Adipocyte (in vitro differentiated cells): ENCODE measurements at regions not wholly inside any gene's neighbourhood (a gene's known extent, or its start where the extent isn't known, plus 50 kb on each side); places are given as distances from the start of the nearest gene placed in this dataset.

Experiments
- DNase-seq: peaks from one replicate; pipeline ENCODE4 v3.0.0-alpha.2; 2015; ENCODE audit warnings: low read depth
- H3K27me3 ChIP-seq: replicated peaks from 2 replicates; pipeline ENCODE4 v1.7.0; 2013; ENCODE audit warnings: mild to moderate bottlenecking, low read length, moderate library complexity; ENCODE audit not compliant: control insufficient read depth, insufficient read depth
- H3K36me3 ChIP-seq: 2 replicates; pipeline ENCODE4 v1.7.0; 2013; ENCODE audit warnings: low read length, mild to moderate bottlenecking, moderate library complexity; ENCODE audit not compliant: control insufficient read depth, insufficient read depth, severe bottlenecking
- H3K4me1 ChIP-seq: 2 replicates; pipeline ENCODE4 v1.7.0; 2013; ENCODE audit warnings: mild to moderate bottlenecking, low read length, moderate library complexity; ENCODE audit not compliant: control insufficient read depth, insufficient read depth
- H3K4me3 ChIP-seq: 2 replicates; pipeline ENCODE4 v1.7.0; 2013; ENCODE audit warnings: mild to moderate bottlenecking, low read length, moderate library complexity
- H3K9ac ChIP-seq: 2 replicates; pipeline ENCODE4 v1.7.0; 2013; ENCODE audit warnings: mild to moderate bottlenecking, low read length, moderate library complexity
- H3K9me3 ChIP-seq: 2 replicates; pipeline ENCODE4 v1.7.0; 2013; ENCODE audit warnings: mild to moderate bottlenecking, low read length, moderate library complexity; ENCODE audit not compliant: control insufficient read depth

DNA sequence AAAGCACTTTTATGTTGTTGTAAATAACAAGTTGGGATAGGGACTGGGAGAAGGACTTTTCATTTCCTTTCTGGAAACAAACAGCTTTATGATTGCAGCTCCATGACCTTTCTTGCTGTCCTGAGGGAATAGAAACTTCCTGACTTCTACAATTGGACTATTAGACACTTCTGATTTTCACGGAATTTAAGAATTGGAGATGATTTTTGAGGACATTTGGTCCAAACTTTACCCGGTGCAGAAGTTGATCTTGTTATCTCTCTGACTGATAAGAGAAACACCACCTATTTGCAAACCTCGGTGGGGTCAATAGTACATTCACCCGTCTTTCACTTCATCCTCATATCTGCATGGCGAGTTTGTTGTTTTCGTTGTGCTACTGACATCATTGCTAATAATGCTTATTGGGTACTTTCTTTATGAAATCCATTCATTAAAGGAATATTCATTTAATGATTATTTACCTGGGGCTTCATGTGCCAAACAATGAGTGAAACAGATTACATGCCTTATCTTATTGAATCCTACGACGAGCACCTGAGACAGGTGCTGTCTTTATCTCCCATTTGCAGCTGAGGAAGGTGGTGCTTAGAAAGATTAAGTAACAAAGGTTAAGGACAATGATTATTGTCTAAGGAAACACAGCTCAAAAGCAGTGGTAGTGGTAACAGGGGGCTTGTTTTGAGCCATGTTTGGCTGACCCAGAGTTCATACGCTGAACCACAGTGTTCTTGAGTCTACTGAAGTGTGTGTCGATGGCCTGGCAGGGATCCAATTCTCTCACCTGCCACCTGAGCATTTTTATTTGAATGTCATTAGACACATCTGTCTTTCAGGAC lies 176.9 kb upstream of the FAM20A start:
- no peaks in the 10 kb centered on the region for H3K36me3 ChIP-seq
- DNase-seq: no peak
- peak overlapping the region; percentile 55 for H3K9ac ChIP-seq
- no peaks in the 10 kb centered on the region for H3K9me3 ChIP-seq
- H3K4me1 ChIP-seq: peaks cover 53% of the 10 kb centered on the region
- H3K27me3 ChIP-seq: no peaks in the 10 kb centered on the region
- H3K4me3 ChIP-seq: peak overlapping the region; percentile 53

DNA sequence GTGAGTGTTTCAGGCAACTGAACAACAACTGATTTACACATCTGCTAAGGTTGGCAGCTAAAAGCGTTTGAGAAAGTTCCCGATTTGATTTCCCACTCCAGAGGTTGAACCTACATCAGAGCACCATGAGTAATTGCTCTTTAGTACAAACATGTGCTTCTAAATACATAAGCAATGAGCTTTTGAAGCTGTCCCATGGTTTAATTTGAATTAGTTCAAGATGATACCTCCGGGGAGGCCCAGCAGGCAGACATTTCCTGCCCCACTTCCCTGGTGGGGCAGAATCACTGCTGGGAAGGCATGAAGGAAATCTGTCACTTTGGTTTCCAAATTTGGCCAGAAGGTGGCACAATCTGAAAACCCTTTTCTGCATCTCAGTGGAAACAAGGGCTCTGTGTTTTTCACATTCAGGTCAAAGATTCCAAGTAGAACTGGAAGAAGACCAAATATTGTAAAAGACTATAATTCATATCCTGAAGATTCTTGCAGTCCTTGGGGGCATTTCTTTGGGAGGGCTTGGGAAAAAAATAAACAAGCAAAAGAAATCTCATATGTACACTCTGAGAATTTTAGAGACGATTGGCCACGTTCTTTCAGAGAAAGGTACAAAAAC lies 176.2 kb upstream of the FAM20A start:
- peak; percentile 87 for DNase-seq
- Histone ChIP-seq H3K4me3 (peak overlapping the region; percentile 53), H3K9me3 (no peaks in the 10 kb centered on the region), H3K4me1 (peaks cover 50% of the 10 kb centered on the region), H3K36me3 (no peaks in the 10 kb centered on the region), H3K27me3 (no peaks in the 10 kb centered on the region), H3K9ac (peak overlapping the region; percentile 55)

DNA sequence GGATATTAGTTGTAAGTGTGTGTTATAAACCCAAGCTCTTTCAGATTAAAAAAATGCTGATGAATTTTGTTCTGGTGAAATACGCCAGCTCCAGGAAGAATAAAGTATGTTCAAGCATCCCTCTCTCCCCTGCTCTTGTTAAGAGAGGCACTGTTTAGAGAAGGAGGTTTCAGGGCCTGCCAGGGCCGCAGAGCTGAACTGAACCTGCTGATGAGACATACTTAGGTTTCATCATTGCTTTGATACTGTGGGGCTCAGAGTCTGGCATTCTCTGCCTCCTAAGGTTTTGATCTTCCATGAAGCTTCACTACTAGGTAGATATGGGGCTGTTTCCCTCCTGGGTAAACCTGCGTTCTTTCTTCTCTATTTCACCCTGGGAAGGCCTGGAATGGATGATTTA lies 175.3 kb upstream of the FAM20A start:
- H3K27me3 ChIP-seq: no peaks in the 10 kb centered on the region
- peaks cover 52% of the 10 kb centered on the region for H3K4me1 ChIP-seq
- no peaks in the 10 kb centered on the region for H3K9me3 ChIP-seq
- no peaks in the 10 kb centered on the region for H3K36me3 ChIP-seq
- no peak overlapping the region for H3K4me3 ChIP-seq
- DNase-seq: no peak
- peak overlapping the region; percentile 55 for H3K9ac ChIP-seq

DNA sequence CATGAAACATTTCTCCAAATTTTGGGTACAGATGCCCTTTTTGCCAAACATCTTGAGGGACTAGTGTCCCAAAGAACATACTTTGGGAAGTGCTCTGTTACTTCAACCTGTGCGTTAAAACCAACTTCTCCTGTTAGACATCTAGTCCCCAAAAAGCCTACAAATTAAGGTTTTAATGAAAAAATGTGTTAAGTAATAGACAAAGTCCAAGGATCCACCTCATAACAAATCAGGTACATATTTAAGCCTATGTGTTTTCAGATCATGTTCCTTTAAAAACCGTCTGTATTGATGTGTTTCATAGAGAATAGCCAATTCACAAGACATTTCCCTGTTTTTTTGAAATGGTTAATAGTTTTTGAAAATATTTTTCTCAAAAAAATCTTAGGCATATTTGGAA lies 174.8 kb upstream of the FAM20A start:
- Histone ChIP-seq H3K36me3 (no peaks in the 10 kb centered on the region), H3K4me1 (peaks cover 52% of the 10 kb centered on the region), H3K9ac (no peak overlapping the region), H3K4me3 (no peak overlapping the region), H3K27me3 (no peaks in the 10 kb centered on the region), H3K9me3 (no peaks in the 10 kb centered on the region)
- no peak for DNase-seq

DNA sequence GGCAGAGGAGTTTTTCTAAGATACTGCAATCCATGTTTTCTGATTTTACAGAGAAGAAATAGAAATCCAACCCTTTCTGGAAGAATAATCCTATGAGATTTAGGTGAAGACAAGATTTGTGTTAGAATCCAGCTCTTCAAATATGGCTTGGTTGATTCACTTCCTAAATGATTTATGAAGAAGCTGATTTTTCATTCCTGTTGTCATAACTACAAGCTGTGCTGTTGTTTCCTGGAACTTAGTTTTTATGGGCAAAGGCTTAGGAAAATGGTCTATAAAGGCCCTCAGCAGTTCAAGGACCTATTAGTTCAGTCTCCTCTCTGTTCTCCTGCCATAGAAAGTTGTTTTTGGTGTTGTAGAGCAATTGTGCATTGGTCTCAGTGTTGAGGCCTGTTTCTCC lies 174.2 kb upstream of the FAM20A start:
- H3K4me3 ChIP-seq: peak overlapping the region; percentile 29
- peak; percentile 22 for DNase-seq
- H3K36me3 ChIP-seq: no peaks in the 10 kb centered on the region
- no peaks in the 10 kb centered on the region for H3K9me3 ChIP-seq
- H3K27me3 ChIP-seq: no peaks in the 10 kb centered on the region
- H3K4me1 ChIP-seq: peaks cover 49% of the 10 kb centered on the region
- peak overlapping the region; percentile 57 for H3K9ac ChIP-seq

DNA sequence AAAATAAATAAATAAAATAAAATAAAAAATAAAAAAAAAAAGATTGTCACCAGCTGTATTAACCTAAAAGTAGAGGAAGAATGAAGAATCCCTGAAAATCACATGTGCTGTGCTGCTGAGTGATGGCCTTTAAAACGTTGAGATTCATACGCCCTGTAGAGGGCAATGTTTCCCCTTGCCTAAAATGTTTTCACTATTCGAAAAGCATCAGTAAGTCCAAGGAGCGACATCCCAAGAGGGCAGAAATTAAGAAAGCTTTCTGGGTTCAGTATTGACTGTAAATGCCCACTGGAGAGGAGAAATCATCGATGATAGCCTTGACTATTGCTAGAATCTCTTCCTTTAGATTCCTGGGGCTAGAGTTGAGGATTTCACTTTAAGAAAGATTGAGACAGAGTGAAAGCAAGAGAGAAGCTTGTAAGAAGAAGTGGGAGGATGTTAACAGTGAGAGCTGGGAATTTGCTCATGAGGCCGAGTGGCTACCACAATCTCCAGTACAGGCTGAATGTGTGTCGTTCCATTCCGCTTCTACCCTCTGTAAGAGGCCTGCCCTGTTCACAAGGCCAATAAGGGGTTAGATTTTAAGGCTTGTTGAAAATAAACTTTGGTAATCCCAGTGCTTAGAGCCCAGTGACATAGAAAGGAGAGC lies 170.8 kb upstream of the FAM20A start:
- Histone ChIP-seq H3K27me3 (no peaks in the 10 kb centered on the region), H3K4me3 (peak overlapping the region; percentile 76), H3K9me3 (no peaks in the 10 kb centered on the region), H3K9ac (peak overlapping the region; percentile 55), H3K4me1 (peaks cover 33% of the 10 kb centered on the region), H3K36me3 (no peaks in the 10 kb centered on the region)
- peak; percentile 87 for DNase-seq

DNA sequence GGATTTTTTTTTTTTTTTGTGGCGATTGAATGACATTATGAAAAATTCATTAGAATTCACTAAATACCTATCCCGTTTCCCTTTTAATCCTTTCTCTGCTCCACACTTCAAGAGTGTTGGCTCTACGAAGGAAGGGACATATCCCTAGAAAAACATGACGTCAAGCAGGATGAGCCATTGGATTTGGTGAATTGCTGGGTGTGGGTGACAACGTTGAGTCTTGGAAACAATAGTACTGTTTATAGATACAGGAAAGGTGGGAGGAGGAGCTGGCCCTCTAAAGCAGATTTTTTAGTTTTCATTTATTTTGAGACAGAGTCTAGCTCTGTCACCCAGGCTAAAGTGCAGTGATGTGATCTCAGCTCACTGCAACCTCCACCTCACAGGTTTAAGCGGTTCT lies 167.6 kb upstream of the FAM20A start:
- Histone ChIP-seq H3K9me3 (no peaks in the 10 kb centered on the region), H3K4me1 (peaks cover 6% of the 10 kb centered on the region), H3K4me3 (no peak overlapping the region), H3K27me3 (no peaks in the 10 kb centered on the region), H3K36me3 (no peaks in the 10 kb centered on the region), H3K9ac (no peak overlapping the region)
- no peak for DNase-seq

DNA sequence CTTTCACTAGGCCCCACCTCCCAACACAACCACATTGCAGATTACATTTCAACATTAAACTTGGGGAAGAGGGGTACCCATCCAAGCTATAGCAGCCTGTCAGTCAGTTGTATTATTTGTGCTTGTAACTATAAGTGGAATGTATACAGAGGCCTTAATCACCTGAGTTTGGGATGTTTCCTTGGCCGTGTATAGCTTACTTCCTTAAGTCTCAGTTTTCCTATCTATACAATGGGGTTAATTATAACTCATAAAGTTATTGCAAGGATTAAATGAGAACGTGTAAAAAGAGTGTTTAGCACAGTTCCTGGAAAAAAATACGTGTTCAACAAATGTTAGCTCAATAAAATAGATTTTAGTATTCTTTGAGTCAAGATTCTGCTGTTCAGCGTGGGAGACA lies 165.5 kb upstream of the FAM20A start:
- Histone ChIP-seq H3K36me3 (no peaks in the 10 kb centered on the region), H3K27me3 (no peaks in the 10 kb centered on the region), H3K9ac (no peak overlapping the region), H3K4me3 (no peak overlapping the region), H3K9me3 (no peaks in the 10 kb centered on the region), H3K4me1 (no peaks in the 10 kb centered on the region)
- no peak for DNase-seq

DNA sequence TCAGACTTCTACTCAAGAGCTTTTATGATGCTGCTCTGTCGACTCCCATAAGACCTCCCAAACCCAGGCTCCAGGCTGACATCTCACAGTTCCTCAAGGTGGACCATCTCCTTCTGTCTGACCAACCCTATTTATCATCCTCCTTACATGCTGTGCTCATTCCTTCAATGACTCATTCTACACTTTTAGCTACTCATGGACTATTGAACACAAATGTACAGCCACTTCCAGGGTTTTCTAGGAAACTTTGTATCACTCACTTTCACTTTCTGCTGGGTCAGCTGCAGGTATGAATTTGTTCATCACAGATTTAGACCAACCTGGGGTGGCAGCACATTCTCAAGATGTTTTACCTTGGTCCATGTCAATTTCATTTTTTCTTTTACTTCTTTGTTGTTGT lies 162.4 kb upstream of the FAM20A start:
- Histone ChIP-seq H3K4me1 (peaks cover 8% of the 10 kb centered on the region), H3K9ac (no peak overlapping the region), H3K36me3 (no peaks in the 10 kb centered on the region), H3K9me3 (no peaks in the 10 kb centered on the region), H3K4me3 (no peak overlapping the region), H3K27me3 (no peaks in the 10 kb centered on the region)
- peak; percentile 16 for DNase-seq

DNA sequence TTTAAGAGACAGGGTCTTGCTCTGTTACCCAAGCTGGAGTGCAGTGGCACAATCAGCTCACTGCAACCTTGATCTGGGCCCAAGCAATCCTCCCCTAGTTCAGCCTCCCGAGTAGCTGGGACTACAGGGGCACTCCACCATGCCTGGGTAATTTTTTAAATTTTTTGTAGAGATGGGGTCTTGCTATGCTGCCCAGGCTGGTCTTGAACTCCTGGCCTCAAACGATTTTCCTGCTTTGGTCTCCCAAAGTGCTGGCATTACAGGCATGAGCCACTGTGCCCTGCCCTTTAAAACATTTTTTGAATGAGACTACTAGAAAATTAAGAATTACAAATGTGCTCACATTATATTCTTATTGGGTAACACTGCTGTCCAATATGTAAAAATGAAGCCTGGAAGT lies 161.7 kb upstream of the FAM20A start:
- DNase-seq: no peak
- Histone ChIP-seq H3K9ac (no peak overlapping the region), H3K36me3 (no peaks in the 10 kb centered on the region), H3K4me3 (no peak overlapping the region), H3K4me1 (peaks cover 8% of the 10 kb centered on the region), H3K27me3 (no peaks in the 10 kb centered on the region), H3K9me3 (no peaks in the 10 kb centered on the region)

DNA sequence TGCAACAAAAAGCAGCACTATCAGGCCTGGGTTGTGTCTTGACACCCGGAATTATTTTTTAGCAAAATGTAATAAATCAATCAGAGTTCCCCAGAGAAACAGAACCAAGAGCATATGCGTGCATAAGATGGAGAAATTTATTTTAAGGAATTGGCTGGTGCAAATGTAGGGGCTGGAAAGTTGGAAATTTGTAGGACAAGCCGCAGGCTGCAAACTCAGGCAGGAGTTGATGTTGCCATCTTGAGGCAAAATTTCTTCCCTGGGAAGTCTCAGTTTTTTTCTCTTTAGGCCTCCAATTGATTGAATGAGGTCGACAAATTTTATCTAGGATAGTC lies 158.9 kb upstream of the FAM20A start:
- H3K4me3 ChIP-seq: no peak overlapping the region
- peak overlapping the region; percentile 93 for H3K9ac ChIP-seq
- H3K36me3 ChIP-seq: no peaks in the 10 kb centered on the region
- no peaks in the 10 kb centered on the region for H3K27me3 ChIP-seq
- no peak for DNase-seq
- no peaks in the 10 kb centered on the region for H3K9me3 ChIP-seq
- peaks cover 8% of the 10 kb centered on the region for H3K4me1 ChIP-seq
